Heart left ventricle (tissue), 16 donors: ENCODE measurements at regions not wholly inside any gene's neighbourhood (a gene's known extent, or its start where the extent isn't known, plus 50 kb on each side); places are given as distances from the start of the nearest gene placed in this dataset.
A peak's percentile ranks its signal among the peaks of the same experiment; 100 is the strongest.

Experiments
- ATAC-seq, 4 donors: fragments of 200-7000 bp; cut with Tn5 transposase; one replicate each; pipeline ENCODE4 v1.9.1; 2020 to 2022; ENCODE audit warnings: moderate library complexity in 4 of 4, mild to moderate bottlenecking in 3 of 4, moderate number of reproducible peaks in 1 of 4
- DNase-seq, 5 donors: peaks; one replicate each; pipeline ENCODE4 v3.0.0-alpha.2; 2020
- H3K27ac ChIP-seq, 12 donors: fragments of 200-600 bp; sonication (generic) in 4 of 12; one replicate each; pipeline versions ENCODE4 v1.5.0 to v1.8.0; 2016 to 2022; ENCODE audit warnings: mild to moderate bottlenecking in 2 of 12
- H3K27me3 ChIP-seq, 9 donors: fragments of 200-600 bp; sonication (generic) in 2 of 9; one replicate each; pipeline versions ENCODE4 v1.5.1 to v1.8.0; 2016 to 2022; ENCODE audit warnings: mild to moderate bottlenecking in 3 of 9
- H3K36me3 ChIP-seq, 9 donors: fragments of 200-600 bp; sonication (generic) in 2 of 9; one replicate each; pipeline versions ENCODE4 v1.5.0 to v1.8.0; 2018 to 2022; ENCODE audit warnings: mild to moderate bottlenecking in 2 of 9
- H3K4me1 ChIP-seq, 12 donors: fragments of 200-600 bp; sonication (generic) in 4 of 12; one replicate each; pipeline versions ENCODE4 v1.5.0 to v1.8.0; 2016 to 2022; ENCODE audit warnings: mild to moderate bottlenecking in 3 of 12
- H3K4me3 ChIP-seq, 12 donors: fragments of 200-600 bp; sonication (generic) in 4 of 12; one replicate each; pipeline versions ENCODE4 v1.5.0 to v1.8.0; 2017 to 2022; ENCODE audit warnings: mild to moderate bottlenecking in 9 of 12, moderate library complexity in 4 of 12
- H3K9me3 ChIP-seq, 12 donors: fragments of 200-600 bp; sonication (generic) in 4 of 12; one replicate each; pipeline versions ENCODE4 v1.5.0 to v1.8.0; 2016 to 2022; ENCODE audit warnings: mild to moderate bottlenecking in 1 of 12
- POLR2A ChIP-seq, 2 donors: fragments of 450-650 bp; IDR thresholded peaks; one replicate each; pipeline ENCODE4 v1.6.1; 2017; ENCODE audit warnings: antibody characterized with exemption in 2 of 2, mild to moderate bottlenecking in 2 of 2, moderate library complexity in 2 of 2
- WGBS, 4 donors: extraction: QIAGEN DNeasy Blood & Tissue Kit in 2 of 4; methylation state at CpG; one replicate each; pipeline versions ENCODE4 v1.1.5 to v1.1.7; 2013 to 2018; 5-methylcytosine and 5-hydroxymethylcytosine counted together
- intact Hi-C, 10 donors: fragments of 100-400 bp; cut with DNase I; formaldehyde crosslinking; loops; one replicate each; pipeline versions ENCODE4 v1.11.1 to v1.14.2; 2022
- TF ChIP-seq, protein P1 (sequence below), 12 donors: fragments of 200-600 bp; sonication (generic) in 4 of 12; IDR thresholded peaks; one replicate each; pipeline versions ENCODE4 v1.5.0 to v1.8.0; 2018 to 2022; ENCODE audit warnings: antibody characterized with exemption in 12 of 12, mild to moderate bottlenecking in 5 of 12
- donor health status: ischemic (EF 13 %, LVEDD 7.1; RV severe dilation, severe dysfunction).
- donor health status: healthy with polysubstance abuse.
- donor health status: DM: no; HTN: yes; CAD: no.
- donor health status: DM: no; HTN: no; CAD: no.
- donor health status: ischemic (EF 25% LVEDD 6.9; RV normal size, moderate dysfunction).
- donor health status: ischemic (EF 25% LVEDD 5.7; RV mildly dilated, moderate dysfunction).
- donor health status: healthy.
- donor health status: DM: yes; HTN: yes; CAD: no.
- donor health status: ischemic (EF 35%, LVEDD 5.7; RV mildly dilated, moderate dysfunction).
- donor health status: nonischemic (EF 11% LVEDD 7.7; RV severe dilation, severe dysfunction).
- donor health status: DM: yes; HTN: yes; CAD: no.
- donor health status: PGD.
- donor health status: ischemic (EF 29% LVEDD 5.4; RV normal size, mild dysfunction).
- donor health status: nonischemic (EF 23%, LVEDD 6.1; RV moderate dilation, normal function).

DNA sequence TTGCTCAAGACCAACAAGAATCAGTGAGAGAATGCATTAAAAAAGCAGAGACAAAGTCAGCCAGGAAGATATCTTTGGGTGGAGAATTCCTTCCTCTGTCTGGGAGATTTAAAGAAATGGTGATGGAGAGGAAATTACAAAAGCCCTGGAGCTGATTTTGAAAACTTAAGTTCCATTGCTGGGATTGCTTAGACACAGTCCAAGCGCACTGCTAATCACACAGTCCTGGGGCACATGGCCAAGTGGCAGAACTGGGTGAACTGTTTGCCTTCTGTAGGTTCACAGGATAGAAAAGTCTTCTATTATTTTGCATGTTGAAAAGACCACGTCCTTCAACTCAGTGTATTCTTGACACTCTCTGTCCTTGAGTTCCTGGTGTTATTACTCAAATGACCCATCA lies 284.9 kb upstream of the FBXL7 start:
- WGBS, 4 donors = 36 to 52% (median 40%) methylated on average over 2 of the region's 2 CpGs
- TF ChIP-seq POLR2A (IDR thresholded peaks at IDR 0.05) = no peak
- TF ChIP-seq, protein P1, sequence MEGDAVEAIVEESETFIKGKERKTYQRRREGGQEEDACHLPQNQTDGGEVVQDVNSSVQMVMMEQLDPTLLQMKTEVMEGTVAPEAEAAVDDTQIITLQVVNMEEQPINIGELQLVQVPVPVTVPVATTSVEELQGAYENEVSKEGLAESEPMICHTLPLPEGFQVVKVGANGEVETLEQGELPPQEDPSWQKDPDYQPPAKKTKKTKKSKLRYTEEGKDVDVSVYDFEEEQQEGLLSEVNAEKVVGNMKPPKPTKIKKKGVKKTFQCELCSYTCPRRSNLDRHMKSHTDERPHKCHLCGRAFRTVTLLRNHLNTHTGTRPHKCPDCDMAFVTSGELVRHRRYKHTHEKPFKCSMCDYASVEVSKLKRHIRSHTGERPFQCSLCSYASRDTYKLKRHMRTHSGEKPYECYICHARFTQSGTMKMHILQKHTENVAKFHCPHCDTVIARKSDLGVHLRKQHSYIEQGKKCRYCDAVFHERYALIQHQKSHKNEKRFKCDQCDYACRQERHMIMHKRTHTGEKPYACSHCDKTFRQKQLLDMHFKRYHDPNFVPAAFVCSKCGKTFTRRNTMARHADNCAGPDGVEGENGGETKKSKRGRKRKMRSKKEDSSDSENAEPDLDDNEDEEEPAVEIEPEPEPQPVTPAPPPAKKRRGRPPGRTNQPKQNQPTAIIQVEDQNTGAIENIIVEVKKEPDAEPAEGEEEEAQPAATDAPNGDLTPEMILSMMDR (IDR thresholded peaks at IDR 0.05) = no peak
- intact Hi-C loops = no loop called here
- DNase-seq = peak in 2 of 5 donors; percentile 24 to 42
- ATAC-seq = no peak
- H3K9me3 ChIP-seq = peaks cover 0 to 13% (median 4%) of the 10 kb centered on the region in 12 donors
- no peak overlapping the region for H3K27ac ChIP-seq
- H3K27me3 ChIP-seq = no peaks in the 10 kb centered on the region
- no peaks in the 10 kb centered on the region for H3K36me3 ChIP-seq
- H3K4me3 ChIP-seq = no peak overlapping the region
- no peaks in the 10 kb centered on the region for H3K4me1 ChIP-seq

DNA sequence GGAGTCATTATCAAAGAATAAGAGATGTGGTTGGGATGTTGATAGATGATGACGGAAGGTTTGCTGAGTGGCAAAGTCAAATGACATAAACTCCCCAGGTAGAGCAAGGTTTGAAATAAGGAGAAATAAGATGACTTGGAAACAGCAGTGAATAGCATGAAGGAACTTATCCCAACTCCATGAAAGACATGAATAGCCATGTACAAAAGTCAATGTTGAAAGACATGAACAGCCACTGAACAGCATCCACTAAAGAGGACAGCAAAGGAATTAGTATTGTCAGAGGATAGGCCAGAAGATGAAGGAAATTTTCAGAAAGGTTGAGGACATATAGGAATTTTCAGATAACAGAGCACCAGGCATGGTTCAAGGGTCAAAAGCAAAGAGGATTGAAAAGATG lies 286.0 kb upstream of the FBXL7 start:
- Histone ChIP-seq H3K4me3 (no peak overlapping the region), H3K36me3 (no peaks in the 10 kb centered on the region), H3K27me3 (no peaks in the 10 kb centered on the region), H3K27ac (no peak overlapping the region), H3K4me1 (no peaks in the 10 kb centered on the region), H3K9me3 (peaks cover 0 to 13% (median 4%) of the 10 kb centered on the region in 12 donors)
- no peak for TF ChIP-seq POLR2A (IDR thresholded peaks at IDR 0.05)
- TF ChIP-seq, protein P1 (IDR thresholded peaks at IDR 0.05) = no peak
- DNase-seq = no peak
- intact Hi-C loops = no loop called here
- ATAC-seq = no peak
- 89 to 98% (median 96%) methylated on average over 1 of the region's 1 CpG for WGBS, 4 donors

DNA sequence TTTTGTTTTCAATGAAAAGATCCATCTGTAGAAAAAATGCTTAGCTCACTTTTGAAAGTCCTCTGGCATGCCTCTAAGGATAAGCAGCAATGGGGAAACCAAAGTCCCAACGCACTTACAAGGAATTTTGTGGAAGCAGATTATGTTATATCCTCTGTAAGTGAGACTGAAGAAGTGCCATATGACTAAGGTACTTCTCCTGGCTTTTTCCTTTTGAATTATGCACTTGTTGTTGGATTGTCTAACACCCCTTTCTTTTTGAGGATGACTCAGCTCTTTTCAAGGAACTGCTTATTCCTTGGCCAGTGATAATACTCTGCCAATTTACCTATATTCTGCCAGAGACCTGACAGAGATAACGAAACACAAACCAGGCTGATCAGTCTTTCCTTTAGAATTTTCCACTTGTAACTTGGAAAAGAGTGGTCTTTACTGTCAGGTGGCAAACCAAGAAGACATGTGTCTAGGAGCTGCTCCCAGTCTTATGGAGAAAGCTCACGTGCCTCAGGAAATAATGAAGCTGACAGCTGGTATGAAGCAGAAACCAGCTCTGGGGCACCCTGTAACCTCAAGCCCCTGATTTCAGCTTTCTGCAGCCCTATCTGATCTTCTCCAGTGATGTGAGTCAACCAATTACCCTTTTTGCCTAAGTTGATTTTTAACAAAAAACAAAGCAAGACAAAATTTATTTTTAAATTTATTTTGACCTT lies 290.8 kb upstream of the FBXL7 start:
- WGBS, 4 donors = 69 to 77% (median 73%) methylated on average over 3 of the region's 3 CpGs
- intact Hi-C loops = no loop called here
- DNase-seq (no peak), ATAC-seq (no peak)
- Histone ChIP-seq H3K27me3 (no peaks in the 10 kb centered on the region), H3K36me3 (no peaks in the 10 kb centered on the region), H3K4me1 (no peaks in the 10 kb centered on the region), H3K27ac (no peak overlapping the region), H3K4me3 (no peak overlapping the region), H3K9me3 (peaks cover 0 to 12% (median 2%) of the 10 kb centered on the region in 12 donors)
- TF ChIP-seq, protein P1 (IDR thresholded peaks at IDR 0.05) = no peak
- no peak for TF ChIP-seq POLR2A (IDR thresholded peaks at IDR 0.05)

DNA sequence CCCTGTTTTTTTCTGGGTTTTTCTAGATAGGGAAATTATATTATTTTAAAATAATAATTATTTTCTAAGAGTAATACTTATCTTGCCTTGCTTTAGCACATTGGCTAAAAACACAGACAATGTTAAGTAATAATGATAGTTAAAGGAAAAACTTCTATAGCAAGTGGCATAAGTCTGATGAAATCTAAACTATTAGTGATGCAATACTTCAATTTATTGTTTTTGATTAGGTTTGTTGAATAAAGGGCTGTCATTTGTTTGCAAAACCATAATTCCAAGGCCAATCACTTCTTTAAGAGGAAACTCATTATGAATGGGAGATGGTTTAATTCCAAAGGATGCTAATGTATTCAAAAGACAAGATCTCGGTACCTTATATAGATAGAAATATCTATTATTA lies 293.8 kb upstream of the FBXL7 start:
- no peaks in the 10 kb centered on the region for H3K36me3 ChIP-seq
- 94 to 98% (median 95%) methylated on average over 1 of the region's 1 CpG for WGBS, 4 donors
- H3K27me3 ChIP-seq = no peaks in the 10 kb centered on the region
- H3K4me1 ChIP-seq = no peaks in the 10 kb centered on the region
- TF ChIP-seq, protein P1 (IDR thresholded peaks at IDR 0.05) = no peak
- TF ChIP-seq POLR2A (IDR thresholded peaks at IDR 0.05) = no peak
- ATAC-seq = no peak
- intact Hi-C loops = no loop called here
- H3K4me3 ChIP-seq = no peak overlapping the region
- no peak for DNase-seq
- no peak overlapping the region for H3K27ac ChIP-seq
- no peaks in the 10 kb centered on the region for H3K9me3 ChIP-seq
